Omental fat pad (tissue), 1 donor: ENCODE measurements at regions not wholly inside any gene's neighbourhood (a gene's known extent, or its start where the extent isn't known, plus 50 kb on each side); places are given as distances from the start of the nearest gene placed in this dataset. TPM values are rescaled to one million over a fixed set of nuclear protein-coding genes. Genes with fewer than 3 reads are reported as not detected.

Experiments used
- small RNA-seq: library from RNA; depleted of rRNA; stranded (forward); fragments of <200 nt; gene quantifications from one replicate; pipeline ENCODE3, GENCODE V24; 2016

Small RNA genes in the stretch of these regions (small RNA-seq; reads per million reads assigned to genes)
- gene MIR4447: not detected
- gene RF01884: not detected
- not detected for gene RNU5E-8P
- gene RNU6-1200P: not detected
